Caco-2 (cell line): ENCODE measurements at regions not wholly inside any gene's neighbourhood (a gene's known extent, or its start where the extent isn't known, plus 50 kb on each side); places are given as distances from the start of the nearest gene placed in this dataset.

Source experiments
- BruUV-seq: library from RNA; stranded (reverse); fragments of 400-500 nt; replicated peaks from 2 replicates; lab custom pipeline; 2021; lab: Mats Ljungman, UMichigan
- CTCF ChIA-PET: fragments of 300-600 bp; sonication (Branson Sonifier 250); formaldehyde crosslinking; loops from one replicate; lab custom pipeline; 2022; ENCODE audit warnings: antibody characterized with exemption; lab: Charles Lee
- POLR2A ChIA-PET: fragments of 300-600 bp; sonication (Branson Sonifier 250); formaldehyde crosslinking; loops from one replicate; lab custom pipeline; 2022; ENCODE audit warnings: antibody characterized with exemption; lab: Charles Lee
- DNase-seq, 2 experiments: peaks; one replicate each; pipeline versions ENCODE4 v3.0.0 to v3.0.0-alpha.2; 2020 to 2022
- H3K27me3 ChIP-seq: replicated peaks from 2 replicates; pipeline ENCODE4 v1.6.0; 2011; ENCODE audit warnings: low read length; ENCODE audit not compliant: control insufficient read depth, insufficient read depth
- H3K36me3 ChIP-seq: 2 replicates; pipeline ENCODE4 v1.5.1; 2011; ENCODE audit warnings: low read length; ENCODE audit not compliant: control insufficient read depth, insufficient read depth
- H3K4me1 ChIP-seq: fragments of 250-450 bp; sonication (Bioruptor Pico); 2 replicates; pipeline ENCODE4 v1.5.1; 2020; ENCODE audit warnings: mild to moderate bottlenecking
- H3K4me3 ChIP-seq: 2 replicates; pipeline ENCODE4 v1.5.1; 2011; ENCODE audit warnings: low read depth, mild to moderate bottlenecking, control low read depth, low read length
- H3K9me3 ChIP-seq: fragments of 250-450 bp; sonication (Bioruptor Pico); 2 replicates; pipeline ENCODE4 v1.5.1; 2020; ENCODE audit warnings: mild to moderate bottlenecking, moderate library complexity
- H3K27ac Mint-ChIP-seq: one replicate; pipeline ENCODE4 v1.8.0; 2022; ENCODE audit warnings: mixed read lengths; ENCODE audit not compliant: unreplicated experiment
- H3K27me3 Mint-ChIP-seq: one replicate; pipeline ENCODE4 v1.8.0; 2022; ENCODE audit warnings: mixed read lengths; ENCODE audit not compliant: insufficient read depth, unreplicated experiment
- H3K36me3 Mint-ChIP-seq: one replicate; pipeline ENCODE4 v1.8.0; 2022; ENCODE audit warnings: mild to moderate bottlenecking, mixed read lengths; ENCODE audit not compliant: insufficient read depth, unreplicated experiment
- H3K4me1 Mint-ChIP-seq: one replicate; pipeline ENCODE4 v1.8.0; 2022; ENCODE audit warnings: low read depth, mixed read lengths; ENCODE audit not compliant: unreplicated experiment
- H3K4me3 Mint-ChIP-seq: one replicate; pipeline ENCODE4 v1.8.0; 2022; ENCODE audit warnings: mild to moderate bottlenecking, moderate library complexity, mixed read lengths; ENCODE audit not compliant: unreplicated experiment
- H3K9me3 Mint-ChIP-seq: one replicate; pipeline ENCODE4 v1.8.0; 2022; ENCODE audit warnings: mixed read lengths; ENCODE audit not compliant: unreplicated experiment
- CTCF ChIP-seq, 2 experiments: fragments of 200-600 bp in 1 of 2; IDR thresholded peaks; 1 replicate in 1 of 2; 2 replicates in 1 of 2; pipeline versions ENCODE4 v1.5.1 to v1.8.0; 2011 to 2022; ENCODE audit warnings: antibody characterized with exemption in 1 of 2, control low read depth in 1 of 2, inconsistent platforms in 1 of 2, low read depth in 1 of 2, low read length in 1 of 2, mild to moderate bottlenecking in 1 of 2, moderate library complexity in 1 of 2; ENCODE audit not compliant: insufficient read depth in 1 of 2, severe bottlenecking in 1 of 2, unreplicated experiment in 1 of 2
- intact Hi-C: fragments of 100-400 bp; cut with micrococcal nuclease; formaldehyde crosslinking; loops from one replicate; pipeline ENCODE4 v1.10.0; 2022; ENCODE audit not compliant: unreplicated experiment

DNA sequence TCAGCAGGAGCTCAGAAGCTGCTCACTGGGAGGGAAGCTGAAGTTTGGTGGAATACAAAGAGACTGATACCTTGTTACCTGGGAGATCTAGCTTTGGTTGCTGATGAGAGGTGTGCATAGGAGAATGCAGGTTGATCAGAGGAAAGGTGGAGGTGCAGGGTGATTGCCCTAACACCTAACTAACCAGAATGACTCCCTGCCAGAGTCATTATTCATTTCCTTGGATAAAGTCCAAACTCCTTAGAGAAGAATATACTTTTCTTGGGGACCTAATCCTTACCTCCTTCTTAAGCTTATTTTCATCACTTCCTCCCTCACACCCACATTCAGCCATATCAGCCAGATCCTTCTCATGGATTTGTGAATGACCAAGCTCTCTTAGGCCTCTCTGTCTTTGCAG lies 814.2 kb upstream of the TENM4 start:
- Mint-ChIP-seq H3K36me3 (no peaks in the 10 kb centered on the region), H3K9me3 (no peaks in the 10 kb centered on the region), H3K27ac (no peak overlapping the region), H3K4me1 (no peaks in the 10 kb centered on the region), H3K4me3 (no peak overlapping the region), H3K27me3 (no peaks in the 10 kb centered on the region)
- CTCF ChIA-PET: no interaction called here
- BruUV-seq: no TSS peak
- Histone ChIP-seq H3K4me3 (no peak overlapping the region), H3K9me3 (no peaks in the 10 kb centered on the region), H3K27me3 (no peaks in the 10 kb centered on the region), H3K4me1 (no peaks in the 10 kb centered on the region), H3K36me3 (no peaks in the 10 kb centered on the region)
- no peak for TF ChIP-seq CTCF (IDR thresholded peaks at IDR 0.05; ENCODE audit: insufficient read depth in 1 of 2, low read depth in 1 of 2, low read length in 1 of 2, severe bottlenecking in 1 of 2, unreplicated experiment in 1 of 2)
- intact Hi-C loops: no loop called here
- POLR2A ChIA-PET: no interaction called here
- DNase-seq: no peak

DNA sequence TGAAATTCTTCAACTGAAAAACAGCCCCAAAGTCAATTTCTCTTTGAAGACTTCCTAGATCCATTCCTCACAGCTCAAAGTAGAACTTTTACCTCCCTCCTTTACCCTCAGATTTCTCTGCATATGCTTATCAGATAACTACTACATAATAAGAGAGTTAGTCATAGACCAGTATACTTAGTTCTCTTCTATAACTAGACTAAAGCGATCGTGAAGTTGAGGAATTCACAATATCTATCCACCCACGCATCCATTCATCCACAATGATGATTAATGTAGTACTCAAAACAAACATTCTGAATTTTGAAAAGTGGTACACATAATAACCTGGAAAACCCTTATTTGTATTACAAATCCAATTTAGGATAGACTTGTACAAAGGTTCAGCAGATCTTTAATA lies 800.9 kb upstream of the TENM4 start:
- Mint-ChIP-seq H3K36me3 (no peaks in the 10 kb centered on the region), H3K4me3 (no peak overlapping the region), H3K27ac (no peak overlapping the region), H3K27me3 (peaks cover 2% of the 10 kb centered on the region), H3K9me3 (peaks cover under 1% of the 10 kb centered on the region), H3K4me1 (no peaks in the 10 kb centered on the region)
- intact Hi-C loops: no loop called here
- Histone ChIP-seq H3K4me1 (no peaks in the 10 kb centered on the region), H3K9me3 (no peaks in the 10 kb centered on the region; the same call in 1 of the 2 replicates), H3K4me3 (no peak overlapping the region), H3K27me3 (no peaks in the 10 kb centered on the region), H3K36me3 (no peaks in the 10 kb centered on the region)
- ChIA-PET CTCF (no interaction called here), POLR2A (interaction anchor here (0.5 kb wide), 1 partner anchor 8 kb away, joined by 3 read pairs; no protein-coding TSS in a partner anchor)
- no peak for DNase-seq
- no TSS peak for BruUV-seq
- TF ChIP-seq CTCF (IDR thresholded peaks at IDR 0.05; ENCODE audit: insufficient read depth in 1 of 2, low read depth in 1 of 2, low read length in 1 of 2, severe bottlenecking in 1 of 2, unreplicated experiment in 1 of 2): no peak

- TF ChIP-seq CTCF (IDR thresholded peaks at IDR 0.05; ENCODE audit: insufficient read depth in 1 of 2, low read depth in 1 of 2, low read length in 1 of 2, severe bottlenecking in 1 of 2, unreplicated experiment in 1 of 2): no peak
- POLR2A ChIA-PET: no interaction called here
- H3K4me3 Mint-ChIP-seq: no peak overlapping the region
- H3K27me3 ChIP-seq: no peaks in the 10 kb centered on the region
- no peak overlapping the region for H3K4me3 ChIP-seq
- H3K36me3 Mint-ChIP-seq: no peaks in the 10 kb centered on the region
- H3K9me3 Mint-ChIP-seq: peaks cover 11% of the 10 kb centered on the region
- H3K36me3 ChIP-seq: no peaks in the 10 kb centered on the region
- no peaks in the 10 kb centered on the region for H3K4me1 Mint-ChIP-seq
- H3K4me1 ChIP-seq: no peaks in the 10 kb centered on the region
- CTCF ChIA-PET: no interaction called here
- DNase-seq: no peak
- intact Hi-C loops: no loop called here
- H3K9me3 ChIP-seq: peaks cover 3% of the 10 kb centered on the region; the same call in 1 of the 2 replicates
- BruUV-seq: no TSS peak
- H3K27me3 Mint-ChIP-seq: peaks cover 2% of the 10 kb centered on the region
- H3K27ac Mint-ChIP-seq: no peak overlapping the region
Measured at GRCh38 chr11:80240245-80240644, 799.4 kb upstream of the TENM4 start.
